ENCODE measurements at regions not wholly inside any gene's neighbourhood (a gene's known extent, or its start where the extent isn't known, plus 50 kb on each side); places are given as distances from the start of the nearest gene placed in this dataset.

GRCh38 chrX:69374569-69374968 is 129.6 kb upstream of the NALF2 start:
- TF ChIP-seq POLR2AphosphoS5 (IDR thresholded peaks at IDR 0.05; ENCODE audit: low read depth, low read length) (no peak), SIN3A (IDR thresholded peaks at IDR 0.05; ENCODE audit: borderline replicate concordance, insufficient read depth, low read length) (no peak)

Measured in PFSK-1 (cell line).